CD4-positive, alpha-beta T cell treated with Interleukin-17A for 1 hour (primary cell): ENCODE measurements at regions not wholly inside any gene's neighbourhood (a gene's known extent, or its start where the extent isn't known, plus 50 kb on each side); places are given as distances from the start of the nearest gene placed in this dataset.

ENCODE experiments used
- DNase-seq: peaks from one replicate; pipeline ENCODE4 v3.0.0-alpha.2; 2020

- no peak for DNase-seq
Measured at GRCh38 chr4:152156442-152156841, 379.4 kb downstream of the FBXW7 start.

- DNase-seq, result no peak
Measured at GRCh38 chr4:152155070-152155469, 380.8 kb downstream of the FBXW7 start.

- DNase-seq, result no peak
Measured at GRCh38 chr4:152154433-152154832, 381.5 kb downstream of the FBXW7 start.

- DNase-seq, result no peak
Measured at GRCh38 chr4:152153476-152154270, 382.2 kb downstream of the FBXW7 start.

- DNase-seq, result no peak
Measured at GRCh38 chr4:152150214-152150613, 385.7 kb downstream of the FBXW7 start.

GRCh38 chr4:152149745-152150144 lies 386.1 kb downstream of the FBXW7 start:
- no peak for DNase-seq

GRCh38 chr4:152148057-152148456 lies 387.2 kb upstream of the GATB start:
- DNase-seq, result no peak

GRCh38 chr4:152146244-152146643 lies 385.4 kb upstream of the GATB start:
- no peak for DNase-seq

- DNase-seq, result no peak
Measured at GRCh38 chr4:152143806-152144205, 383.0 kb upstream of the GATB start.

- peak; percentile 37 for DNase-seq
Measured at GRCh38 chr4:152138451-152138850, 377.6 kb upstream of the GATB start.

- no peak for DNase-seq
Measured at GRCh38 chr4:152132776-152133175, 372.0 kb upstream of the GATB start.

- no peak for DNase-seq
Measured at GRCh38 chr4:152128356-152128755, 367.5 kb upstream of the GATB start.

- DNase-seq, result no peak
Measured at GRCh38 chr4:152126238-152126637, 365.4 kb upstream of the GATB start.

- no peak for DNase-seq
Measured at GRCh38 chr4:152118819-152119553, 358.2 kb upstream of the GATB start.

GRCh38 chr4:152117933-152118507 lies 357.2 kb upstream of the GATB start:
- DNase-seq, result no peak

GRCh38 chr4:152117520-152117919 lies 356.7 kb upstream of the GATB start:
- no peak for DNase-seq

GRCh38 chr4:152117054-152117453 lies 356.2 kb upstream of the GATB start:
- no peak for DNase-seq

GRCh38 chr4:152115794-152116193 lies 355.0 kb upstream of the GATB start:
- DNase-seq, result peak; percentile 72

- no peak for DNase-seq
Measured at GRCh38 chr4:152115118-152115517, 354.3 kb upstream of the GATB start.

- DNase-seq, result no peak
Measured at GRCh38 chr4:152114562-152114961, 353.8 kb upstream of the GATB start.

GRCh38 chr4:152112887-152113286 lies 352.1 kb upstream of the GATB start:
- DNase-seq, result no peak

GRCh38 chr4:152112190-152112589 lies 351.4 kb upstream of the GATB start:
- no peak for DNase-seq

GRCh38 chr4:152110780-152111179 lies 350.0 kb upstream of the GATB start:
- no peak for DNase-seq
